ENCODE measurements at regions not wholly inside any gene's neighbourhood (a gene's known extent, or its start where the extent isn't known, plus 50 kb on each side); places are given as distances from the start of the nearest gene placed in this dataset.

DNA sequence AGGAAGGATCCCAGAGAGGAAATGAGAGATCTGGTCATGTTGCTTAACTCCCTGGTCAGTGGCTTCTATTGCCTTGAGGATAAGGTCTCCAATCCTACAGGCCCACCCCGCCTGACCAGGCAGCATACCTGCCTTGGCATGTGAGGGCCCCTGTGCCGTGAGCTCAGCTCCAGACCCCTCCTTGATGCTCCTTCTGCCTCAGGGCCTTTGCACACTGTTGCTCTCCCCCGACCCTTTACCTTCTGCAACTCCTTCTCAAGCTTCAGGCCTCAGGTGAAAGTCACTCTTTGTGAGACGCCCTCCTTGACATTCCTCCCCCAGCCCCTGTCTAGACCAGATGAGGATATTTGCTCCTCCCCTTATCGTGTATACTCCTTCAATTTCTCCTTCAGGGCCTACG is 62.8 kb downstream of the FAM241B start:
- TF ChIP-seq SP1 (CRISPR knock-in tag; IDR thresholded peaks at IDR 0.05) (no peak), ZNF785 (CRISPR knock-in tag; IDR thresholded peaks at IDR 0.05) (no peak), SMARCA5 (IDR thresholded peaks at IDR 0.05) (no peak), NUFIP1 (IDR thresholded peaks at IDR 0.05; ENCODE audit: partially characterized antibody) (no peak), NR3C1 (CRISPR knock-in tag; IDR thresholded peaks at IDR 0.05) (no peak)
- TF ChIP-seq, protein P1, sequence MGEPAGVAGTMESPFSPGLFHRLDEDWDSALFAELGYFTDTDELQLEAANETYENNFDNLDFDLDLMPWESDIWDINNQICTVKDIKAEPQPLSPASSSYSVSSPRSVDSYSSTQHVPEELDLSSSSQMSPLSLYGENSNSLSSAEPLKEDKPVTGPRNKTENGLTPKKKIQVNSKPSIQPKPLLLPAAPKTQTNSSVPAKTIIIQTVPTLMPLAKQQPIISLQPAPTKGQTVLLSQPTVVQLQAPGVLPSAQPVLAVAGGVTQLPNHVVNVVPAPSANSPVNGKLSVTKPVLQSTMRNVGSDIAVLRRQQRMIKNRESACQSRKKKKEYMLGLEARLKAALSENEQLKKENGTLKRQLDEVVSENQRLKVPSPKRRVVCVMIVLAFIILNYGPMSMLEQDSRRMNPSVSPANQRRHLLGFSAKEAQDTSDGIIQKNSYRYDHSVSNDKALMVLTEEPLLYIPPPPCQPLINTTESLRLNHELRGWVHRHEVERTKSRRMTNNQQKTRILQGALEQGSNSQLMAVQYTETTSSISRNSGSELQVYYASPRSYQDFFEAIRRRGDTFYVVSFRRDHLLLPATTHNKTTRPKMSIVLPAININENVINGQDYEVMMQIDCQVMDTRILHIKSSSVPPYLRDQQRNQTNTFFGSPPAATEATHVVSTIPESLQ (CRISPR knock-in tag; IDR thresholded peaks at IDR 0.05): no peak
- TF ChIP-seq, protein P2, sequence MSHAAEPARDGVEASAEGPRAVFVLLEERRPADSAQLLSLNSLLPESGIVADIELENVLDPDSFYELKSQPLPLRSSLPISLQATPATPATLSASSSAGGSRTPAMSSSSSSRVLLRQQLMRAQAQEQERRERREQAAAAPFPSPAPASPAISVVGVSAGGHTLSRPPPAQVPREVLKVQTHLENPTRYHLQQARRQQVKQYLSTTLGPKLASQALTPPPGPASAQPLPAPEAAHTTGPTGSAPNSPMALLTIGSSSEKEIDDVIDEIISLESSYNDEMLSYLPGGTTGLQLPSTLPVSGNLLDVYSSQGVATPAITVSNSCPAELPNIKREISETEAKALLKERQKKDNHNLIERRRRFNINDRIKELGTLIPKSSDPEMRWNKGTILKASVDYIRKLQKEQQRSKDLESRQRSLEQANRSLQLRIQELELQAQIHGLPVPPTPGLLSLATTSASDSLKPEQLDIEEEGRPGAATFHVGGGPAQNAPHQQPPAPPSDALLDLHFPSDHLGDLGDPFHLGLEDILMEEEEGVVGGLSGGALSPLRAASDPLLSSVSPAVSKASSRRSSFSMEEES (CRISPR knock-in tag; IDR thresholded peaks at IDR 0.05): no peak

All from K562 (cell line).